Stimulated activated memory B cell treated with anti-CD40 and anti-IgM and Interleukin-4, amounts not matched to agents 10 μg/mL and 1 μg/mL and 100 μg/mL, for 72 hours (primary cell): ENCODE measurements at regions not wholly inside any gene's neighbourhood (a gene's known extent, or its start where the extent isn't known, plus 50 kb on each side); places are given as distances from the start of the nearest gene placed in this dataset.
A peak's percentile ranks its signal among the peaks of the same experiment; 100 is the strongest.

Experiments used
- ATAC-seq: fragments of 150-1000 bp; cut with Tn5 transposase; 2 replicates; pipeline ENCODE4 v1.10.0; 2021
- H3K27ac Mint-ChIP-seq: one replicate; pipeline ENCODE4 v1.8.0; 2022; ENCODE audit warnings: mild to moderate bottlenecking, mixed read lengths
- H3K27me3 Mint-ChIP-seq: one replicate; pipeline ENCODE4 v1.8.0; 2022; ENCODE audit warnings: mixed read lengths
- H3K36me3 Mint-ChIP-seq: one replicate; pipeline ENCODE4 v1.8.0; 2022; ENCODE audit warnings: mixed read lengths
- H3K4me1 Mint-ChIP-seq: one replicate; pipeline ENCODE4 v1.8.0; 2022; ENCODE audit warnings: mixed read lengths
- H3K4me3 Mint-ChIP-seq: one replicate; pipeline ENCODE4 v1.8.0; 2022; ENCODE audit warnings: mild to moderate bottlenecking, moderate library complexity, mixed read lengths
- H3K9me3 Mint-ChIP-seq: one replicate; pipeline ENCODE4 v1.8.0; 2022; ENCODE audit warnings: mixed read lengths

- no peak overlapping the region for H3K4me3 Mint-ChIP-seq
- no peaks in the 10 kb centered on the region for H3K36me3 Mint-ChIP-seq
- H3K27me3 Mint-ChIP-seq, result peaks cover 18% of the 10 kb centered on the region
- peaks cover 5% of the 10 kb centered on the region for H3K9me3 Mint-ChIP-seq
- no peak overlapping the region for H3K27ac Mint-ChIP-seq
- ATAC-seq, result no peak
- no peaks in the 10 kb centered on the region for H3K4me1 Mint-ChIP-seq
Observed at GRCh38 chr21:38954588-38955004, 148.9 kb downstream of the ETS2 start.

- ATAC-seq, result no peak
- no peaks in the 10 kb centered on the region for H3K36me3 Mint-ChIP-seq
- peaks cover 5% of the 10 kb centered on the region for H3K9me3 Mint-ChIP-seq
- H3K27me3 Mint-ChIP-seq, result peaks cover 18% of the 10 kb centered on the region
- H3K4me3 Mint-ChIP-seq, result no peak overlapping the region
- H3K27ac Mint-ChIP-seq, result no peak overlapping the region
- no peaks in the 10 kb centered on the region for H3K4me1 Mint-ChIP-seq
Observed at GRCh38 chr21:38953516-38953915, 147.8 kb downstream of the ETS2 start.

GRCh38 chr21:38952890-38953289 is 147.2 kb downstream of the ETS2 start:
- peaks cover 5% of the 10 kb centered on the region for H3K9me3 Mint-ChIP-seq
- no peaks in the 10 kb centered on the region for H3K36me3 Mint-ChIP-seq
- H3K4me1 Mint-ChIP-seq, result no peaks in the 10 kb centered on the region
- peaks cover 14% of the 10 kb centered on the region for H3K27me3 Mint-ChIP-seq
- no peak overlapping the region for H3K27ac Mint-ChIP-seq
- no peak for ATAC-seq
- H3K4me3 Mint-ChIP-seq, result no peak overlapping the region

- ATAC-seq, result no peak
- Mint-ChIP-seq H3K9me3 (peaks cover 5% of the 10 kb centered on the region), H3K27ac (no peak overlapping the region), H3K27me3 (peaks cover 10% of the 10 kb centered on the region), H3K4me1 (no peaks in the 10 kb centered on the region), H3K4me3 (no peak overlapping the region), H3K36me3 (no peaks in the 10 kb centered on the region)
Observed at GRCh38 chr21:38951095-38951730, 145.5 kb downstream of the ETS2 start.

GRCh38 chr21:38950435-38951094 is 144.8 kb downstream of the ETS2 start:
- H3K27ac Mint-ChIP-seq, result no peak overlapping the region
- H3K36me3 Mint-ChIP-seq, result no peaks in the 10 kb centered on the region
- peaks cover 5% of the 10 kb centered on the region for H3K9me3 Mint-ChIP-seq
- no peak overlapping the region for H3K4me3 Mint-ChIP-seq
- no peaks in the 10 kb centered on the region for H3K4me1 Mint-ChIP-seq
- H3K27me3 Mint-ChIP-seq, result peaks cover 10% of the 10 kb centered on the region
- no peak for ATAC-seq

- Mint-ChIP-seq H3K9me3 (peaks cover 5% of the 10 kb centered on the region), H3K4me1 (no peaks in the 10 kb centered on the region), H3K36me3 (no peaks in the 10 kb centered on the region), H3K4me3 (no peak overlapping the region), H3K27ac (no peak overlapping the region), H3K27me3 (peaks cover 22% of the 10 kb centered on the region)
- ATAC-seq, result no peak
Observed at GRCh38 chr21:38949070-38949380, 143.3 kb downstream of the ETS2 start.

GRCh38 chr21:38948377-38949069 is 142.8 kb downstream of the ETS2 start:
- no peak overlapping the region for H3K27ac Mint-ChIP-seq
- no peaks in the 10 kb centered on the region for H3K4me1 Mint-ChIP-seq
- H3K27me3 Mint-ChIP-seq, result peaks cover 22% of the 10 kb centered on the region

GRCh38 chr21:38945545-38946245 is 140.0 kb downstream of the ETS2 start:
- no peak for ATAC-seq
- Mint-ChIP-seq H3K36me3 (no peaks in the 10 kb centered on the region), H3K4me3 (no peak overlapping the region), H3K4me1 (no peaks in the 10 kb centered on the region), H3K9me3 (peaks cover 8% of the 10 kb centered on the region), H3K27ac (no peak overlapping the region), H3K27me3 (peaks cover 22% of the 10 kb centered on the region)

More at GRCh38 chr21:38948377-38949069, 142.8 kb downstream of the ETS2 start:
- H3K4me3 Mint-ChIP-seq, result no peak overlapping the region
- no peaks in the 10 kb centered on the region for H3K36me3 Mint-ChIP-seq
- peaks cover 5% of the 10 kb centered on the region for H3K9me3 Mint-ChIP-seq
- ATAC-seq, result no peak

- Mint-ChIP-seq H3K4me1 (no peaks in the 10 kb centered on the region), H3K27me3 (peaks cover 22% of the 10 kb centered on the region), H3K9me3 (peaks cover 3% of the 10 kb centered on the region), H3K27ac (no peak overlapping the region), H3K4me3 (no peak overlapping the region), H3K36me3 (no peaks in the 10 kb centered on the region)
- ATAC-seq, result no peak
Observed at GRCh38 chr21:38944903-38945302, 139.2 kb downstream of the ETS2 start.

- no peak for ATAC-seq
- Mint-ChIP-seq H3K36me3 (no peaks in the 10 kb centered on the region), H3K4me3 (no peak overlapping the region), H3K27ac (no peak overlapping the region), H3K27me3 (peaks cover 23% of the 10 kb centered on the region), H3K4me1 (no peaks in the 10 kb centered on the region), H3K9me3 (peaks cover 3% of the 10 kb centered on the region)
Observed at GRCh38 chr21:38944402-38944801, 138.7 kb downstream of the ETS2 start.

- Mint-ChIP-seq H3K4me3 (no peak overlapping the region), H3K9me3 (peaks cover 3% of the 10 kb centered on the region), H3K36me3 (no peaks in the 10 kb centered on the region), H3K4me1 (no peaks in the 10 kb centered on the region), H3K27ac (no peak overlapping the region), H3K27me3 (peaks cover 30% of the 10 kb centered on the region)
- ATAC-seq, result no peak
Observed at GRCh38 chr21:38942748-38943211, 137.1 kb downstream of the ETS2 start.

- Mint-ChIP-seq H3K4me3 (no peak overlapping the region), H3K4me1 (no peaks in the 10 kb centered on the region), H3K27ac (no peak overlapping the region), H3K27me3 (peaks cover 18% of the 10 kb centered on the region), H3K36me3 (no peaks in the 10 kb centered on the region), H3K9me3 (peaks cover 3% of the 10 kb centered on the region)
- ATAC-seq, result no peak
Observed at GRCh38 chr21:38938769-38939168, 133.0 kb downstream of the ETS2 start.

- H3K27ac Mint-ChIP-seq, result no peak overlapping the region
- H3K4me3 Mint-ChIP-seq, result no peak overlapping the region
Observed at GRCh38 chr21:38938343-38938742, 132.6 kb downstream of the ETS2 start.

GRCh38 chr21:38937844-38938243 is 132.1 kb downstream of the ETS2 start:
- Mint-ChIP-seq H3K27ac (no peak overlapping the region), H3K27me3 (peaks cover 14% of the 10 kb centered on the region), H3K4me1 (no peaks in the 10 kb centered on the region), H3K9me3 (peaks cover 3% of the 10 kb centered on the region), H3K36me3 (no peaks in the 10 kb centered on the region), H3K4me3 (no peak overlapping the region)
- peak; percentile 5 for ATAC-seq

More at GRCh38 chr21:38938343-38938742, 132.6 kb downstream of the ETS2 start:
- Mint-ChIP-seq H3K9me3 (peaks cover 3% of the 10 kb centered on the region), H3K4me1 (no peaks in the 10 kb centered on the region), H3K36me3 (no peaks in the 10 kb centered on the region), H3K27me3 (peaks cover 18% of the 10 kb centered on the region)
- no peak for ATAC-seq

GRCh38 chr21:38937286-38937790 is 131.6 kb downstream of the ETS2 start:
- Mint-ChIP-seq H3K4me1 (no peaks in the 10 kb centered on the region), H3K36me3 (no peaks in the 10 kb centered on the region), H3K9me3 (peaks cover 3% of the 10 kb centered on the region), H3K4me3 (no peak overlapping the region), H3K27ac (no peak overlapping the region), H3K27me3 (peaks cover 9% of the 10 kb centered on the region)
- ATAC-seq, result peak; percentile 21
